Calu3 (cell line): ENCODE measurements at regions not wholly inside any gene's neighbourhood (a gene's known extent, or its start where the extent isn't known, plus 50 kb on each side); places are given as distances from the start of the nearest gene placed in this dataset.

Experiments
- BruUV-seq: library from RNA; stranded (reverse); fragments of 400-500 nt; replicated peaks from 2 replicates; lab custom pipeline; 2021; lab: Mats Ljungman, UMichigan
- CTCF ChIA-PET: fragments of 300-600 bp; sonication (Branson Sonifier 250); formaldehyde crosslinking; loops from one replicate; lab custom pipeline; 2022; ENCODE audit warnings: antibody characterized with exemption; lab: Charles Lee
- DNase-seq: peaks from one replicate; pipeline ENCODE4 v3.0.0; 2022
- H3K27ac Mint-ChIP-seq: one replicate; pipeline ENCODE4 v1.8.0; 2022; ENCODE audit warnings: mixed read lengths; ENCODE audit not compliant: unreplicated experiment
- H3K27me3 Mint-ChIP-seq: one replicate; pipeline ENCODE4 v1.8.0; 2022; ENCODE audit warnings: mixed read lengths; ENCODE audit not compliant: unreplicated experiment
- H3K36me3 Mint-ChIP-seq: one replicate; pipeline ENCODE4 v1.8.0; 2022; ENCODE audit warnings: mild to moderate bottlenecking, moderate library complexity, mixed read lengths; ENCODE audit not compliant: insufficient read depth, unreplicated experiment
- H3K4me1 Mint-ChIP-seq: one replicate; pipeline ENCODE4 v1.8.0; 2022; ENCODE audit warnings: mild to moderate bottlenecking, low read depth, mixed read lengths; ENCODE audit not compliant: unreplicated experiment
- H3K4me3 Mint-ChIP-seq: one replicate; pipeline ENCODE4 v1.8.0; 2022; ENCODE audit warnings: mild to moderate bottlenecking, low read depth, moderate library complexity, mixed read lengths; ENCODE audit not compliant: unreplicated experiment
- H3K9me3 Mint-ChIP-seq: one replicate; pipeline ENCODE4 v1.8.0; 2022; ENCODE audit warnings: low read depth, mixed read lengths; ENCODE audit not compliant: unreplicated experiment
- CTCF ChIP-seq: fragments of 200-600 bp; IDR thresholded peaks from one replicate; pipeline ENCODE4 v1.8.0; 2022; ENCODE audit warnings: antibody characterized with exemption; ENCODE audit not compliant: unreplicated experiment
- intact Hi-C: fragments of 100-400 bp; cut with micrococcal nuclease; formaldehyde crosslinking; loops from one replicate; pipeline ENCODE4 v1.10.0; 2022; ENCODE audit not compliant: unreplicated experiment

GRCh38 chr22:48493733-48494132, 1333.9 kb downstream of the BRD1 start:
- H3K4me1 Mint-ChIP-seq, result no peaks in the 10 kb centered on the region
- CTCF ChIA-PET, result no interaction called here
- intact Hi-C loops, result no loop called here
- no peak overlapping the region for H3K4me3 Mint-ChIP-seq
- no peak overlapping the region for H3K27ac Mint-ChIP-seq
- BruUV-seq, result no TSS peak
- H3K9me3 Mint-ChIP-seq, result peaks cover 4% of the 10 kb centered on the region
- H3K27me3 Mint-ChIP-seq, result no peaks in the 10 kb centered on the region
- DNase-seq, result no peak
- H3K36me3 Mint-ChIP-seq, result no peaks in the 10 kb centered on the region
- no peak for TF ChIP-seq CTCF

GRCh38 chr22:48492366-48493320, 1335.0 kb downstream of the BRD1 start:
- peak; percentile 55 for DNase-seq
- H3K27me3 Mint-ChIP-seq, result no peaks in the 10 kb centered on the region
- no peaks in the 10 kb centered on the region for H3K36me3 Mint-ChIP-seq
- CTCF ChIA-PET, result interaction anchor here (0.5 to 1.1 kb wide), 3 partner anchors 812 to 1733 kb away, joined by 3 read pairs; no protein-coding TSS in a partner anchor
- H3K4me1 Mint-ChIP-seq, result no peaks in the 10 kb centered on the region
- H3K27ac Mint-ChIP-seq, result no peak overlapping the region
- H3K4me3 Mint-ChIP-seq, result no peak overlapping the region
- peaks cover 4% of the 10 kb centered on the region for H3K9me3 Mint-ChIP-seq
- no TSS peak for BruUV-seq
- peak; percentile 33 for TF ChIP-seq CTCF
- intact Hi-C loops, result no loop called here

GRCh38 chr22:48491451-48491941, 1336.2 kb downstream of the BRD1 start:
- Mint-ChIP-seq H3K36me3 (no peaks in the 10 kb centered on the region), H3K4me3 (no peak overlapping the region), H3K27me3 (no peaks in the 10 kb centered on the region), H3K9me3 (peaks cover 4% of the 10 kb centered on the region), H3K4me1 (no peaks in the 10 kb centered on the region), H3K27ac (no peak overlapping the region)
- DNase-seq, result no peak
- CTCF ChIA-PET, result no interaction called here
- TF ChIP-seq CTCF, result no peak
- intact Hi-C loops, result no loop called here
- no TSS peak for BruUV-seq

DNA sequence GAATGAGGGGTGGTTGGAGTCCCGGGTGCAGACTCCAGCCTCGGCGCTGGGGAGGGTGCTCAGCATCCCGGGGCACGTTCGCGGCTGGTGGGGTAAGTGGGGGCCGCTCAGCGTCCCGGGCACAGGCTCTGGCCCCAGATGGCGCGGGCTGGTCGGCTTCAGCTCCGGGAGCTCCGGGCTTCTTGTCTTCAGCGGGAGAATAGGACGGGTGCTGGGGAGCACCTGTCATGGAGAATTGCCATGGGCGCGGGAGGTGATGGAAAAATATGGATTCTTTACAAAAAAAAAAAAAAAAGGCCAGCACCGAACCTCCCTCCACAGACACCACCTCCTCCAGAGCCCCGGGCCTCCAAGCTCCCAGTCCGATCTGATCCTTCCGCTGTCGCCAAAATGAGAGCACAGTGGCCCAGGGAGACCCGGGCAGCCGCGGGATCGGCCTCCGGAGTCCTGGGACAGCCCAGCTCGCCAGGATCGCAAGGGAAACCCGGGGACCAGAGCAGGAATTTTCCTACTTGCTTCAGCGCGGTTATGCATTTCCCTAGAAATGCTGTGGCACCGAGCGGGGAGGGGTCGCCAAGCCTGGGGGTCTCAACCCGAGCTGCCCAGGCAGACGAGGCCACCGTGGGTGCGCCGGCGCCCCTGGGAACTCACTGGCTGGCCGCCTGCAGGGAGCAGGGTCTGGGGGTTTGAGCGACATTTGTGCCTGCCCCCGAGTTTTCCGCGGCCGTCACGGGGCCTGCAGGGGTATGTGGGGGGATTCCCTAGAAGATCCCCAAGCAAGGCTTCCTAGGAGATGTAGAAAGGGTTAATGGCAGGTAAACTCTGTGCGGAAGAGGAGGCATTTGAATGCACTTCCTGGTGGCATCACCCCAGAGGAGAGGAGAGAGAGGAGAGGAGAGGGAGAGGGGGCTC, 1336.9 kb downstream of the BRD1 start:
- TF ChIP-seq CTCF, result no peak
- CTCF ChIA-PET, result interaction anchor here (0.6 kb wide), 1 partner anchor 995 kb away, joined by 4 read pairs; no protein-coding TSS in a partner anchor
- Mint-ChIP-seq H3K4me1 (no peaks in the 10 kb centered on the region), H3K4me3 (no peak overlapping the region), H3K36me3 (no peaks in the 10 kb centered on the region), H3K27ac (no peak overlapping the region), H3K27me3 (no peaks in the 10 kb centered on the region), H3K9me3 (peaks cover 3% of the 10 kb centered on the region)
- intact Hi-C loops, result no loop called here
- no peak for DNase-seq
- BruUV-seq, result no TSS peak
